Stimulated activated naive CD4-positive, alpha-beta T cell (primary cell): ENCODE measurements at regions not wholly inside any gene's neighbourhood (a gene's known extent, or its start where the extent isn't known, plus 50 kb on each side); places are given as distances from the start of the nearest gene placed in this dataset.
"Not testable (repeated sequence)": the region's sequence is repeated elsewhere in the genome, so short reads cannot be mapped to it uniquely, and the experiment has no call there.

Experiments
- DNase-seq, 6 experiments: peaks; one replicate each; lab custom pipeline; 2025; lab: John Stamatoyannopoulos, UW

- DNase-seq: no peak
Measured at GRCh38 chr7:106375499-106375898, 90.7 kb upstream of the NAMPT start.

GRCh38 chr7:106374437-106374836, 89.7 kb upstream of the NAMPT start:
- DNase-seq: no peak

DNA sequence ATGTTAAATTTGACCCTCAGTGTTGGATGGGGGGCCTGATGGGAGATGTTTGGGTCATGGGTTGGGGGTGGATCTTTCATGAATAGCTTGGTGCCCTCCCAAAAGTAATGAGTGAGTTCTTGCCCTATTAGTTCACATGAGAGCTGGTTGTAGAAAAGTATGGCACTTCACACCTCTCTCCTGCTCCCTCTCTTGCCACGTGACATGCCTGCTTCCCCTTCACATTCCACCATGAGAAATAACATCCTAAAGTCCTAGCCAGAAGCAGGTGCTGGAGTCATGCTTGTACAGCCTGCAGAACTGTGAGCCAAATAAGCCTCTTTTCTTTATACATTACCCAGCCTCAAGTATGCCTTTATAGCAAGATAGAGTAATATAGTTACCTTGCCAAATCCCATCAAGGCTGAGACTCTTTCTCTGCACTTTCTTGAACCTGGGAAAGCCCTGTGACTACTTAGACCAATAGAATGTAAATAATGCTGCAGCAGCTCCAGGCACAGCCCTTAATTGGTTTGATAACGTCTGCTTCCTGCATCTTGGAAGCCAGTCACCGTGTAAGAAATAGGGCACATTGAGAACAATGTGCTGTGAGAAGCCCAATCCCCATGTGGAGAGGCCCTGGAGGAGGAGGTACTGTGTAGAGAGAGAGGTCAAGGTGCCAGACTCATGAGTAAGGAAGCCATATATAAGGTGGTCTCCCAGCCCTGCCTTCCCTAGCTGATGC, 88.0 kb upstream of the NAMPT start:
- DNase-seq: no peak

DNA sequence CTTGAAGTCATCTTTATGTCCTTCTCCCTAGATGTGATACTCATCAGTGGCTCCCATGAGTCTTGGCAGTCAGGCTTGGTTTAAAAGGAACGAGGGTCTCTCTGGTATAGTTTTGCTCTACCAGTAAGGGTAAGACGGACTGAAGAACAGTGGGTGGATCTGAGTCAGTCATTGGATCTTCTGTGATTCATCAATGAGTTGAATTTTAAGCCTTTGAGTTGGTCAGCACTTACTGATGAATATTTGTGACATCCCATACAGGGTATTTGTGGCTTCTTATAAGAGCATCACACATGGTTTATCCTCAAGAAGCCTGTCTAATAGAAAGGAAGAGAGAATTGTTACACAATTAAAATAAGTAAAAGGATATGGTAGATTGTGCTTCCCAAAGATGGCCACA, 87.3 kb upstream of the NAMPT start:
- DNase-seq: no peak

DNA sequence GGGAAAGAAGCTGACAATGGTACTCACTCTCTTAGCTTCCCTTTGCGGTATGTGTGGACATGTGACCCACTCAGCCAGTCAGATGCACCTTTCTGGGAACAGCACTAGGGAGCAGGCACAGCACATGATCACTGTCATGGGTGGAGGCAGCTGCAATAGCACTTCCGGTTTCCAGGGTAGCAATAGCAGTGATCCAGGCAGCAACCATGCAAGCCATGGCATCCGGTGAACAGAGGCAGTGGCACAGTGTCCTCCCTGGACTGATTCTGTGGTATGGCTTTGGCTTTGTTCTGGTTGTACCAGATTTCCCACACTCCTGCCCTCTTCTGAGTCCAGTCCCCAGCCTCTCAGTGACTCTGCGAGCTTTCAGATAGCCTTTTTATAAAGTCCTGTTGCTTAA, 86.8 kb upstream of the NAMPT start:
- DNase-seq: no peak

- no peak for DNase-seq
Measured at GRCh38 chr7:106370542-106370941, 85.8 kb upstream of the NAMPT start.

DNA sequence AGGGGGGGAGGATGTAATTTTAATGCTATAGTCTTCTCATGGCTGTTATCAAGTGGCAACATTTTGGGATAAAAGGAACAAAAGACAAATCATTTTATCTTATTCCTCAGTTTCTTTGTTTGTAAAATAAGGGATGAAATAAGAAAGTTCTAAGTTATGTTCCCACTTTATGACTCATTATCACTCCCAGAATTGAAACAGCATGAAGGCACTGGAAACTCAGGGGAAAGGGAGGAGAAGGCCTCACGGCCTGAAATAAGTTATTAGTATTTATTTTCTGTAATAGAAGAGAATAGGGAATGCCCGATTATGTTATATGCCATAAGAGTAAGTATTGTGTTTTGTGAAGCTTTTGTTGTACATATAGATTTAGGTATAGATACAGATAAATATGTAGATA, 85.0 kb upstream of the NAMPT start:
- DNase-seq: no peak

DNA sequence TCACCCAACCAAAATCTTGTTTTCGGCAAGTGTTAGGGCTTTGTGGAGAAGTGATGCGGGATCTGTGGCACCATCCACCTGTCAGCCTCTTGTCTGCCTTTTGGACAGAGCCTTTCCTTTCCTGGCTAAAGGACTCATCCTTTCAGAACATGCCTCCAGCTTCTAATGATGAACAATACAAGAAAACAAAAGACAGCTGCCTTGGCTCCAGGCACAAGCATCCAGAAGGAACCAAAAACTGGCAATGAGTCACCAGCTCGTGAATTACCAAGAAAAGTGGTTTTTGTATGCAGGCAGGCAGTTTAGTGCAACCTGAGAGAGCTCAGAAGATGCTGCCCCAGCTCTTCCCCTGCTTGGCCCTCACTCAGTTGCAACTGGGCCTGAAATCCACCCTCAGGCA, 84.6 kb upstream of the NAMPT start:
- DNase-seq: no peak

DNA sequence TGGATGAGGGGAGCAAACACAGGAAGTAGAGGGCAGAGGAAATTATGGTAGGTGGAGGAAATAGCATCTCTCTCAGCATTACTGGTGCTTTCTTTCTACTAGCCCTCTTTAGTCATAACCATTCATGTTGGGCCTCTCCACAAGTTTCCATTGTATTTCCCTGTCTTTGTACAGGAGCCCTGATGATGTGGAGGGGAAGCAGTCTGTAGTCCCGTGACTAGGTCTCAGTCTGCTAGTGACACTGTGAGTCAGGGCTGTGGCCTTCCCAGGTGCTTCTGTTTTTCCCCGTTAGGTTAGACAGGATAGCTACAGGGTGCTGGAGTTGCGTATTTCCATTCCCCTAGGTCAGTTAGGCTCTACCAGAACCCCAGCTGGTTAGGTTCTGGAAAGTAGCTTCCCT, 82.9 kb upstream of the NAMPT start:
- no peak for DNase-seq

DNA sequence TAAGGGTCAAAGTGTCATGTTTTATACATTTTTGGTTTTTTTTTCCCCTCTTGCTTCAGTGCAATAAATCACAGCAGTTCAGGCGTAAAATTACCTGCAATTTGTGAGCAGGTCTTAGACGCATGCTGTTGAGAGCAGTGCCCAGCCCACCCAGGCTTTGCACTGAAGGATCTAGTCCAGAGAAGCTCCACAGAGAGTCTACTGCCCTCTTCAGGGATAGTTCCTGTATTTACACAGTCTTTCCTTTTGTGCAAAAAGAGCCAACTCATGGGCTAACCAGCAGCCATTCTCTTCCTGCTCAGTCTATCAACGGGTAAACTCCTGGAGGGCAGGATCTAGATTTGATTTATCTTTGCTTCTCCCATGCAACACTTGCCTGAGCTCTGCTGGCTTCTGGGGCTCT, 82.2 kb upstream of the NAMPT start:
- no peak for DNase-seq

DNA sequence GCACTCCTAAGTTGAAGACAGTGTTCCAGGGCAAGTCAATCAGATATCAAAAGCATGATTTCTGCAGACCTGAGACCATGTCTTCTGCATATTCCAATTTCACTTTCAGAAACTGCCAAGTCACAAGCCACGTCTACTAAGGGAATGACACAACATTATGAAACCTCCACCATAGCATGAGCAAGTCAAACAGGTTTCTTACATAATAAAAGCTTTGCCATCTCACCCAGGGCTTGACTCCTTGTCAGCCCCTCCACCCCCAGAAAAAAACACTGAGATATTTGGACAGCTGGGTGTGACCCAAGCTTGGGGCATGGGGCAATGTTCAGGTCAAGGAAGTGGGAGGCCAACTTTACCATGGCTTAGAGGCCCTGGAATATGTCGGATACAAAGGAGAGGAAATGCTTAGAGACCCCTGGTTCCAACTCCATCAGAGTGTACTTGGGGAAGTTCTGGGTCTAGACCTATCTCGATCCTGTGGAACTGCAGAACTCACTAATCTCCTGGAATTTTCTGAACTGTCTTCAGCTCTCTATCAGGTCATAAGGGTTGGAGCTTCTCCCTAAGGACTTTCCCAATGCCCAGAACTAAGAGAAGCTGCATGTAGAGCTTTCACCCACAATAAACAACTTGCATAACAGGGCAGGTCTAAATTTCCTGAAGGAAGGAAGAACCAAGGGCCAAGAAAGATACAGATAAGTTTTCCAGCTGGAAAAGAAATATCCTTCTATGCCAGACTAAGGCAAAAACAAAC, 80.6 kb upstream of the NAMPT start:
- no peak for DNase-seq

DNA sequence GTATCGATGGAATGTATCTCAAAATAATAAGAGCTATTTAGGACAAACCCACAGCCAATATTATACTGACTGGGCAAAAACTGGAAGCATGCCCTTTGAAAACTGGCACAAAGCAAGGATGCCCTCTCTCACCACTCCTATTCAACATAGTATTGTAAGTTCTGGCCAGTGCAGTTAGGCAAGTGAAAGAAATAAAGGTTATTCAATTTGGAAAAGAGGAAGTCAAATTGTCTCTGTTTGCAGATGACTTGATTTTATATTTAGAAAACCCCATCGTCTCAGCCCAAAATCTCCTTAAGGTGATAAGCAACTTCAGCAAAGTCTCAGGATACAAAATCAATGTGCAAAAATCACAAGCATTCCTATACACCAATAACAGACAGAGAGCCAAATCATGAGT, 77.7 kb upstream of the NAMPT start:
- not testable (repeated sequence) for DNase-seq

DNA sequence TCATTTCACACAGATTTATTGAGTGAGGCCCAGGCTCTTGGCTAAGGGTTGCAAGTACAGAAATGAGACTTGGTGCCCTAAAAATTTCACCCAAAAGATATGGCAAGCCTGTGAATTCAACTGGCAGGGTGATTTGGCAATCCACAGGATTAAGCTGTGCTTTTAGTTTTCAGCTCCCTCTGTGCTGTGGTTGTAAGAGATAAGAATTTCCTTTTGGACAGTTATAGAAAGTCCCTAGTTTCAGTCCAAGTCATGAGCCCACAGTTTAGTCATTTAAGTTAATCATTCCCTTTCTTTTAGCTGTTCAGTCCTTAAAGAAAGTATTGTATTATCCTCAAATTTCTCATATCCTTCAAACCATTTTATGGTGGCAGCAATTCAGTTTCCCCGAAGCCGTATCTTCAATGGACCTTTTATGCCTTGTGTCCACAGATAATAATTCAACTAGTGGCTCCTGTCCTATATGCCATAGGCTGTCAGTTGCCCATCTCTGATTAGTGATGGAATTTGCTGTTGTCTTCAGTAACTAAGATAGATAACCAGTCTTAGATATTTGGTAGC, 73.4 kb upstream of the NAMPT start:
- no peak for DNase-seq

DNA sequence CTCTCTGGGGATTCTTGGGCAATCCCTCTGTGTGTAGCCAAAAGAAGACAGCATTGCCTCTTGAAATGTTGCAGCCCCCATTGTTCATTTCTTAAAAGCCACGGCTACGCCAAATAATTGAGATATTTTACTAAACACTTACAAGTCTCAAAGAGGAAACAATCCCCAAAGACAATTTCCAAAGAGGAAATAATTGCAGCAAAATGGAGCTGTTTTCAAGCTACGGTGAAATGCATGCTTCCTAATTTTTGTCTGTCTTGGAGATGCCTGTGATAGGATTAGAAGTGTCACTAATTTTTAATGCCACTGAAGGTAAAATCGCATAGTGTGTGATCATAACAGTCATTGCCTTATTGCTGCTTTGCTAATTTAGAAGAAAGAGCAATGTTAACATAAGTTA, 72.9 kb upstream of the NAMPT start:
- DNase-seq: no peak

DNA sequence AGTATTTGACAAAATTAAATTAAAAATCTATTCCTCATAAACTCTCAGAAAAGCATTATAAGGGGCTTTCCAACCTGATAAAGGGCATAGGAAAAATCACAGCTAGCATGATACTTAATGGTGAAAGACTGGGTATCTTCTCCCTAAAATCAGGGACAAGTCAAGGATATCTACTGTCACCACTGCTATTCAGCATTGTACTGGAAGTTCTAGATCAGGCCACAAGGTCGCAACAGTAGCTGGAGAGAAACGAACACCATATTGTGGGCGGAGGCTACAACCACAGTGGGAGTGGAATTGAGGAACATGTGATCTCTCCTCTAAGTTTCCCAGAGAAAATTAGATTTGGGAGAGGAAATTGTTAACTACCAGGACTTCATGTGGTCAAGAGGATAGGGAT, 70.0 kb upstream of the NAMPT start:
- DNase-seq: no peak

DNA sequence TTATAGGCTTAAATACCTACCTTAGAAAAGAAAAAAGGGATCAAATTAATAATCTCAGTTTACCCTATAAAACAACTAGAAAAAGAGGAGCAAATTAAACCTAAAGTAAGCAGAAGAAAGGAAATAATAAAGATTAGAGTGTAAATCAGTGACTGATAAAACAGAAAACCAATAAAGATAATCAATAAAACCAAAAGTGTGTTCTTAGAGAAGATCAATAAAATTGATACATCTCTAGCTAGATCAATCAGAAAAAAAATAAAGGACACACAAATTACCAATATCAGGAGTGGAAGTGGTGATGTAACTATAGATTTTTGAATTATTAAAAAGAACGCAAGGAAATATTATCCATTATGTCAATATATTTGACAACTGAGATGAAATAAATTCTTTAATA, 69.2 kb upstream of the NAMPT start:
- no peak for DNase-seq

- no peak for DNase-seq
Measured at GRCh38 chr7:106348231-106348630, 63.4 kb upstream of the NAMPT start.

DNA sequence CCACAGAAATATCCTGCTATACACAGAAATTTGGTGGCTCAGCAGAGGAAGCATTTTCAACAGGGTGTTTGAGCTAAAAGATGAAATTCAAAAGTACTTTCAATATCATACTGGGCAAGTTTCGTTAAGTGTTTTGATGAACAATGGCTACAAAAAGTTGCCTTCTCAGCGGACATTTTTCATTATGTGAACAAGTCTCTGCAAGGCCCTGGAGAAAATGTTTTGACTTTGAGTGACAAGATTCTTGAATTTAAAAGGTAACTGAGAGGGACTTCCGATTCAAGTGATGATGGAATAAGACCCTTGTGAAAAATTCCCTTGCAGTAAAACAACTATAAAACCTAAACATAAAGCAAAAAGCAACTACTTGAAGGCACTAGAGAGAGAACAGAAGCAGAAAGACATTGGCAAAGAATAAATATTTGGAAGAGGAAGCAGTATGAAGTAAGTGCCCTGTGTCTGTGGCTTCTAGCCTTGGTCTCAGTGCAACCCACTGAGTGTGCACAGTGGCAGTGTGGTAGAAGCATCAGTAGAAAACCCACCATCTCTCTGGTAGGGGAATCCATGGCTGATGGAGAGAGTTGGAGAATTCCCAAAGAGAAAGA, 62.5 kb upstream of the NAMPT start:
- DNase-seq: no peak

GRCh38 chr7:106346678-106347217, 62.0 kb upstream of the NAMPT start:
- peak in 3 of 6 experiments; percentile 21 to 36 (median 34) for DNase-seq

DNA sequence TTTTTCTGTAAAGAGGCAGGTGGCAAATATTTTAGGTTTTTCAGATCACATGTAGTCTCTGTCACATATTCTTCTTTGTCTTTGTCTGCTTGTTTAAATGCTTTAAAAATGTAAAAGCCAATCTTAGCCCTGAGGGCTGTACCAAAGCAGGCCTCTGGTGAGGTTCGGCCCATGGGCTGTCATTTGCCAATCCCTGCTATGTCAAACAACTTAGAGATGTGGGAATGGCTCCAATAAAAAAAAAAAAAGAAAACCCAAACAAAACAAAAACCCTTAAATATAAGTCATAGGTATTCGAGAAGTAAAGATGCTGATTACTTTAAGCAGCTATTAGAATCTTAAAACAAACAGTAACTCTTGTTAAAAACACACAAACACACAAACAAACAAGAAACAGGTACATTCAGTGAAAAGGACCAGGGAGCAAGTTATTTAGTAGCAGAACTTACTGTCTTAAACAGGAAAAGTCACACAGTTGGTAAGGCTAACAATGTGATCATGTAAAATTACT, 61.4 kb upstream of the NAMPT start:
- no peak for DNase-seq

- no peak for DNase-seq
Measured at GRCh38 chr7:106345421-106346166, 60.8 kb upstream of the NAMPT start.

DNA sequence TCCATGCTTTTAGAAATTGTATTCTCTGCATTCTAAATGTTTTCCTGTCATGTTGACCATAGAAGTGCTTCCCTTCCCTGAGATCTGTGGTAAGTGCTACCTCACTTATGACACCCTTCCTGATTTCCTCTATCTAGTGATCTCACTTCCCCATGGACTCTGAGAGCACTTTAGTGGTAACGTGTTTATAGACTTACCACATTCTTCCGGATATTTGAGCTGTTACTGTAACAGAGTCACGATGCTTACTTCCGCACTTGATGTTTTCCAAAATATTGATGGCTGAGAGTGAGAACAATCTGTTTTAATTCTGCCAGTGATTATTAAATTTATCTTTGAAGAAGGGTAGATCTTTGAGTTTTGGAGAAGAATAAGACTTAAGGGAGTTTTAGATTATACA, 60.1 kb upstream of the NAMPT start:
- no peak for DNase-seq
